ENCODE measurements at regions not wholly inside any gene's neighbourhood (a gene's known extent, or its start where the extent isn't known, plus 50 kb on each side); places are given as distances from the start of the nearest gene placed in this dataset.

DNA sequence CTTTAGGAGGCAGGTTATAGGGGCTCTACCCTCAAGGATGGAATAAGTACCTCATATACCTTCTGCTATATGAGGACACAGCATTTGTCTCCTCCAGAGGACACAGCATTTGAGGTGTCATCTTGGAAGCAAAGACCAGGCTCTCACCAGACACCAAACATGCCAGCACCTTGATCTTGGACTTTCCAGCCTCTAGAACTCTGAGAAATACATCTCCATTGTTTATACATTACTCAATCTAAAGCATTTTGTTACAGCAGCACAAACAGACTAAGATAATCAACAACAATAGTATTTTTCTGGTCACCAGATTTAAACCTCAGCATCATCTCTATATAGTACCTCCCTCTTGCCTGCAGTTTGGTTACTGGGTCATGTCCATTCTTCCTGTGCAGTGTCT is 237.5 kb upstream of the KLF3 start (continued):
- TF ChIP-seq SP4 (IDR thresholded peaks at IDR 0.05; ENCODE audit: low read length) (no peak), TEAD4 (IDR thresholded peaks at IDR 0.05; ENCODE audit: low read depth, low read length) (no peak), BRCA1 (IDR thresholded peaks at IDR 0.05; ENCODE audit: low read depth, low read length) (no peak), JUND (IDR thresholded peaks at IDR 0.05; ENCODE audit: low read length) (no peak)
